ENCODE measurements at regions not wholly inside any gene's neighbourhood (a gene's known extent, or its start where the extent isn't known, plus 50 kb on each side); places are given as distances from the start of the nearest gene placed in this dataset.

DNA sequence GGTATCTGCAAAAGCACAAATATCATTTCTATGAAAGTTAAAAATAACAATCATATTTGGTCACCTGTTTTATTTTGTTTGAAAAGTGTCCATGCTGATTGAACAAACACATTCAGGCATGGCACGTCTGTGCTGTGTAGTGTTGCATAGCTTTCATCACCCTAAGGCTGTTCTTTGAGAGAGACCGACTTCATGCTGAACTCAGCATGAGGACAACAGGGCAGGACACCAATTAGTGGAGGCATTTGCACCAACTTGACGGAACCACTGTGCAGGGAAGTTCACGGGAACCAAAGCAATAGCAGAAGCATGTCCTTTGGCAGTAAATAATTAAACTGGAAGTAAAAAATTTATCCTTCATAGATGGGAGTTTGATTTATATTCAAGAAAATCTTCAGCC, 158.4 kb upstream of the SLC7A11 start:
- no peak for TF ChIP-seq BACH2 (CRISPR knock-in tag; IDR thresholded peaks at IDR 0.05; ENCODE audit: borderline replicate concordance)
- TF ChIP-seq SNAI2 (CRISPR knock-in tag; IDR thresholded peaks at IDR 0.05), result no peak
- TF ChIP-seq TCF4 (CRISPR knock-in tag; IDR thresholded peaks at IDR 0.05; ENCODE audit: borderline replicate concordance), result no peak
- TF ChIP-seq TSHZ2 (CRISPR knock-in tag; IDR thresholded peaks at IDR 0.05), result no peak
- TF ChIP-seq PATZ1 (CRISPR knock-in tag; IDR thresholded peaks at IDR 0.05; ENCODE audit: borderline replicate concordance), result no peak
- no peak for TF ChIP-seq RARB (CRISPR knock-in tag; IDR thresholded peaks at IDR 0.05)

Data from SK-N-SH treated with all-trans-retinoic acid at 6 μM for 48 hours (cell line).